Adipose tissue (tissue), 3 donors: ENCODE measurements at regions not wholly inside any gene's neighbourhood (a gene's known extent, or its start where the extent isn't known, plus 50 kb on each side); places are given as distances from the start of the nearest gene placed in this dataset.

Experiments used
- H3K27ac ChIP-seq: one replicate; pipeline ENCODE4 v1.5.1; 2013; ENCODE audit warnings: low read depth, low read length
- WGBS, 3 donors: extraction: QIAGEN DNeasy Blood & Tissue Kit; methylation state at CpG; one replicate each; pipeline ENCODE4 v1.1.7; 2013; 5-methylcytosine and 5-hydroxymethylcytosine counted together
- donor health status: healthy with polysubstance abuse.
- donor health status: Bipolar disorder and iron deficiency.
- donor health status: healthy.

- 81 to 86% (median 85%) methylated on average over 11 of the region's 11 CpGs for WGBS, 3 donors
- no peak overlapping the region for H3K27ac ChIP-seq
These were observed 348.3 kb downstream of the PCDH7 start for GRCh38 chr4:31068257-31069075.

GRCh38 chr4:31069151-31069550 is 349.0 kb downstream of the PCDH7 start:
- no peak overlapping the region for H3K27ac ChIP-seq
- WGBS, 3 donors: 56 to 89% (median 81%) methylated on average over 1 of the region's 1 CpG

- no peak overlapping the region for H3K27ac ChIP-seq
These were observed 351.6 kb downstream of the PCDH7 start for GRCh38 chr4:31071508-31072486.

GRCh38 chr4:31075969-31076368 is 355.8 kb downstream of the PCDH7 start:
- H3K27ac ChIP-seq: no peak overlapping the region
- WGBS, 3 donors: 0 to 77% (median 35%) methylated on average over 1 of the region's 1 CpG

More at GRCh38 chr4:31071508-31072486, 351.6 kb downstream of the PCDH7 start:
- 67 to 81% (median 73%) methylated on average over 3 of the region's 3 CpGs for WGBS, 3 donors

GRCh38 chr4:31078661-31079060 is 358.5 kb downstream of the PCDH7 start:
- no peak overlapping the region for H3K27ac ChIP-seq
- 71 to 92% (median 89%) methylated on average over 1 of the region's 1 CpG for WGBS, 3 donors

GRCh38 chr4:31080887-31081286 is 360.7 kb downstream of the PCDH7 start:
- H3K27ac ChIP-seq: no peak overlapping the region
- WGBS, 3 donors: 87 to 90% (median 88%) methylated on average over 3 of the region's 3 CpGs

- H3K27ac ChIP-seq: no peak overlapping the region
These were observed 361.2 kb downstream of the PCDH7 start for GRCh38 chr4:31081366-31081765.

- no peak overlapping the region for H3K27ac ChIP-seq
- WGBS, 3 donors: 58 to 63% (median 62%) methylated on average over 3 of the region's 3 CpGs
These were observed 363.3 kb downstream of the PCDH7 start for GRCh38 chr4:31083456-31083855.

GRCh38 chr4:31084806-31085416 is 364.7 kb downstream of the PCDH7 start:
- 87 to 93% (median 92%) methylated on average over 9 of the region's 9 CpGs for WGBS, 3 donors
- H3K27ac ChIP-seq: no peak overlapping the region

GRCh38 chr4:31085689-31086088 is 365.5 kb downstream of the PCDH7 start:
- H3K27ac ChIP-seq: no peak overlapping the region

- no peak overlapping the region for H3K27ac ChIP-seq
These were observed 366.7 kb downstream of the PCDH7 start for GRCh38 chr4:31086756-31087330.

GRCh38 chr4:31088600-31089230 is 368.5 kb downstream of the PCDH7 start:
- H3K27ac ChIP-seq: no peak overlapping the region
- WGBS, 3 donors: 62 to 76% (median 74%) methylated on average over 3 of the region's 3 CpGs

More at GRCh38 chr4:31086756-31087330, 366.7 kb downstream of the PCDH7 start:
- WGBS, 3 donors: 60 to 80% (median 71%) methylated on average over 3 of the region's 3 CpGs

GRCh38 chr4:31089815-31090214 is 369.6 kb downstream of the PCDH7 start:
- H3K27ac ChIP-seq: no peak overlapping the region
- WGBS, 3 donors: 70 to 86% (median 86%) methylated on average over 6 of the region's 6 CpGs

- 61 to 75% (median 73%) methylated on average over 2 of the region's 2 CpGs for WGBS, 3 donors
- H3K27ac ChIP-seq: no peak overlapping the region
These were observed 374.3 kb downstream of the PCDH7 start for GRCh38 chr4:31094474-31094873.

GRCh38 chr4:31097999-31098398 is 377.8 kb downstream of the PCDH7 start:
- H3K27ac ChIP-seq: no peak overlapping the region
- 68 to 84% (median 75%) methylated on average over 6 of the region's 6 CpGs for WGBS, 3 donors

- no peak overlapping the region for H3K27ac ChIP-seq
- WGBS, 3 donors: 62 to 85% (median 75%) methylated on average over 1 of the region's 1 CpG
These were observed 380.4 kb downstream of the PCDH7 start for GRCh38 chr4:31100536-31100935.

- WGBS, 3 donors: 54 to 84% (median 82%) methylated on average over 1 of the region's 1 CpG
- no peak overlapping the region for H3K27ac ChIP-seq
These were observed 383.9 kb downstream of the PCDH7 start for GRCh38 chr4:31104043-31104442.

- no peak overlapping the region for H3K27ac ChIP-seq
- 37 to 83% (median 79%) methylated on average over 3 of the region's 3 CpGs for WGBS, 3 donors
These were observed 384.4 kb downstream of the PCDH7 start for GRCh38 chr4:31104577-31104976.
